Superior temporal gyrus (tissue), 1 donor: ENCODE measurements at regions not wholly inside any gene's neighbourhood (a gene's known extent, or its start where the extent isn't known, plus 50 kb on each side); places are given as distances from the start of the nearest gene placed in this dataset.

ENCODE experiments used
- DNase-seq: peaks from one replicate; pipeline ENCODE4 v3.0.0-alpha.2; 2016; ENCODE audit errors: extremely low spot score

GRCh38 chr1:112317611-112318062, 78.4 kb upstream of the CTTNBP2NL start:
- no peak for DNase-seq

- DNase-seq, result no peak
These were observed 77.8 kb upstream of the CTTNBP2NL start for GRCh38 chr1:112318263-112318662.

GRCh38 chr1:112318698-112319370, 77.2 kb upstream of the CTTNBP2NL start:
- no peak for DNase-seq

- no peak for DNase-seq
These were observed 76.5 kb upstream of the CTTNBP2NL start for GRCh38 chr1:112319371-112320040.

- no peak for DNase-seq
These were observed 76.0 kb upstream of the CTTNBP2NL start for GRCh38 chr1:112320058-112320457.

- DNase-seq, result no peak
These were observed 74.0 kb upstream of the CTTNBP2NL start for GRCh38 chr1:112322018-112322417.

GRCh38 chr1:112322983-112323678, 72.9 kb upstream of the CTTNBP2NL start:
- DNase-seq, result no peak

- DNase-seq, result peak; percentile 53
These were observed 70.5 kb upstream of the CTTNBP2NL start for GRCh38 chr1:112325504-112325903.

GRCh38 chr1:112328600-112328999, 67.4 kb upstream of the CTTNBP2NL start:
- DNase-seq, result no peak

- DNase-seq, result no peak
These were observed 63.6 kb upstream of the CTTNBP2NL start for GRCh38 chr1:112332176-112333150.

- no peak for DNase-seq
These were observed 60.7 kb upstream of the CTTNBP2NL start for GRCh38 chr1:112335351-112335750.

- peak; percentile 44 for DNase-seq
These were observed 58.9 kb upstream of the CTTNBP2NL start for GRCh38 chr1:112337028-112337531.

GRCh38 chr1:112341986-112342385, 54.0 kb upstream of the CTTNBP2NL start:
- no peak for DNase-seq

- no peak for DNase-seq
These were observed 53.5 kb upstream of the CTTNBP2NL start for GRCh38 chr1:112342558-112342957.

- no peak for DNase-seq
These were observed 51.1 kb upstream of the CTTNBP2NL start for GRCh38 chr1:112344754-112345423.
